ENCODE measurements at regions not wholly inside any gene's neighbourhood (a gene's known extent, or its start where the extent isn't known, plus 50 kb on each side); places are given as distances from the start of the nearest gene placed in this dataset.

- Histone ChIP-seq H3K4ac (replicated peaks; ENCODE audit: insufficient read length, low read depth, low read length) (no peak overlapping the region), H3K56ac (replicated peaks; ENCODE audit: insufficient read length, low read depth, low read length) (no peak overlapping the region), H3K9me3 (ENCODE audit: insufficient read depth in 2 of 2, low read depth in 1 of 2, low read length in 1 of 2) (peaks cover 4 to 5% of the 10 kb centered on the region in 2 experiments; a peak in 2 of 4 replicates), H2AFZ (ENCODE audit: low read length) (no peak overlapping the region), H3K27me3 (replicated peaks in 1 of 4; ENCODE audit: control insufficient read depth in 3 of 4, extremely low read depth in 1 of 4, insufficient read depth in 3 of 4, low read length in 3 of 4) (no peaks in the 10 kb centered on the region; a peak in 1 of 7 replicates), H2BK120ac (replicated peaks; ENCODE audit: low read depth, low read length) (no peak overlapping the region), H4K8ac (ENCODE audit: extremely low read depth, insufficient read depth, low read length) (no peak overlapping the region), H3K23me2 (ENCODE audit: low read depth, low read length) (peaks cover 2% of the 10 kb centered on the region; the same call in 1 of the 2 replicates), H3K23ac (ENCODE audit: insufficient read length) (no peak overlapping the region), H3K27ac (ENCODE audit: low read depth, low read length) (no peak overlapping the region), H3K4me3 (ENCODE audit: extremely low read depth in 1 of 4, insufficient read depth in 2 of 4, low read depth in 3 of 4, low read length in 4 of 4) (no peak overlapping the region), H3K14ac (ENCODE audit: insufficient read length) (no peak overlapping the region), H3K4me2 (ENCODE audit: insufficient read depth in 1 of 2, low read depth in 2 of 2, low read length in 2 of 2) (no peak overlapping the region), H3K79me2 (ENCODE audit: control insufficient read depth in 1 of 2, insufficient read depth in 2 of 2, low read length in 2 of 2) (no peaks in the 10 kb centered on the region), H2BK5ac (ENCODE audit: low read depth, low read length) (no peak overlapping the region), H4K5ac (ENCODE audit: insufficient read length, low read depth, low read length) (no peak overlapping the region), H2BK12ac (ENCODE audit: low read depth, low read length) (no peak overlapping the region), H3K36me3 (ENCODE audit: control insufficient read depth in 2 of 4, insufficient read depth in 4 of 4, low read length in 3 of 4) (no peaks in the 10 kb centered on the region), H2BK20ac (ENCODE audit: low read length) (no peak overlapping the region), H4K91ac (replicated peaks; ENCODE audit: insufficient read length, low read length) (no peak overlapping the region), H3K18ac (ENCODE audit: extremely low read depth, low read length) (no peak overlapping the region), H3K4me1 (replicated peaks in 1 of 4; ENCODE audit: control insufficient read depth in 3 of 4, insufficient read depth in 4 of 4, low read length in 3 of 4) (peaks cover 0 to 3% (median 2%) of the 10 kb centered on the region in 4 experiments; a peak in 2 of 7 replicates), H3K79me1 (ENCODE audit: low read depth, low read length) (no peaks in the 10 kb centered on the region), H2AK5ac (ENCODE audit: low read depth, low read length) (no peak overlapping the region), H3K9ac (replicated peaks in 1 of 4; ENCODE audit: extremely low read depth in 1 of 4, low read depth in 3 of 4, low read length in 3 of 4) (no peak overlapping the region), H4K20me1 (replicated peaks in 1 of 2; ENCODE audit: control insufficient read depth in 1 of 2, insufficient read depth in 2 of 2, low read length in 2 of 2) (no peaks in the 10 kb centered on the region), H2BK15ac (ENCODE audit: low read length) (no peak overlapping the region)
- CTCF ChIA-PET (ENCODE audit: partially characterized antibody) = interaction anchor here (0.8 to 1.7 kb wide), 9 partner anchors 12 to 55 kb away, joined by 3 to 6 read pairs (median 3); no protein-coding TSS in a partner anchor
- POLR2A ChIA-PET (ENCODE audit: partially characterized antibody) = interaction anchor here (0.7 kb wide), 1 partner anchor 68 kb away, joined by 4 read pairs; no protein-coding TSS in a partner anchor
- FAIRE-seq (no peak), DNase-seq (ENCODE audit: low read depth in 1 of 2, low spot score in 2 of 2) (no peak)
- WGBS, 2 experiments (ENCODE audit: extremely low coverage in 1 of 2, insufficient coverage in 1 of 2, insufficient read length in 1 of 2, insufficient replicate concordance in 2 of 2, low coverage in 1 of 2, low lambda C conversion rate in 2 of 2, missing lambda C conversion rate in 1 of 2) = 91% methylated on average over 7 of the region's 7 CpGs; no CpG with 5 or more reads in 1 of the 2 experiments
- TF ChIP-seq POLR2A (IDR thresholded peaks at IDR 0.05; ENCODE audit: control extremely low read depth in 1 of 2, low read depth in 2 of 2, low read length in 2 of 2) = no peak
- no peak for TF ChIP-seq EP300 (IDR thresholded peaks at IDR 0.05; ENCODE audit: borderline replicate concordance in 1 of 2, low read depth in 2 of 2, low read length in 2 of 2)
Measured at GRCh38 chr7:149708026-149708425, 65.4 kb downstream of the ZNF467 start.

Measured in H1 (cell line).